HG03135 (cell line): ENCODE measurements at regions not wholly inside any gene's neighbourhood (a gene's known extent, or its start where the extent isn't known, plus 50 kb on each side); places are given as distances from the start of the nearest gene placed in this dataset.
A peak's percentile ranks its signal among the peaks of the same experiment; 100 is the strongest.

Experiments used
- ATAC-seq: cut with Tn5 transposase; IDR thresholded peaks from one replicate; pipeline ENCODE4 v1.9.1; 2021; ENCODE audit warnings: mild to moderate bottlenecking, moderate library complexity; ENCODE audit not compliant: unreplicated experiment

GRCh38 chr2:60652832-60653340, 99.4 kb upstream of the BCL11A start:
- no peak for ATAC-seq

GRCh38 chr2:60657673-60658072, 98.4 kb upstream of the PAPOLG start:
- no peak for ATAC-seq

GRCh38 chr2:60659026-60659425, 97.0 kb upstream of the PAPOLG start:
- no peak for ATAC-seq

GRCh38 chr2:60661073-60661738, 94.9 kb upstream of the PAPOLG start:
- ATAC-seq: no peak

- ATAC-seq: no peak
Measured at GRCh38 chr2:60662781-60663180, 93.3 kb upstream of the PAPOLG start.

- no peak for ATAC-seq
Measured at GRCh38 chr2:60671966-60672365, 84.1 kb upstream of the PAPOLG start.

- ATAC-seq: peak; percentile 99
Measured at GRCh38 chr2:60674524-60675165, 81.4 kb upstream of the PAPOLG start.

- ATAC-seq: no peak
Measured at GRCh38 chr2:60675301-60675700, 80.8 kb upstream of the PAPOLG start.

- no peak for ATAC-seq
Measured at GRCh38 chr2:60676706-60677330, 79.2 kb upstream of the PAPOLG start.

- no peak for ATAC-seq
Measured at GRCh38 chr2:60677356-60677755, 78.7 kb upstream of the PAPOLG start.

- no peak for ATAC-seq
Measured at GRCh38 chr2:60678551-60678950, 77.5 kb upstream of the PAPOLG start.

- no peak for ATAC-seq
Measured at GRCh38 chr2:60679036-60679780, 76.9 kb upstream of the PAPOLG start.

- ATAC-seq: no peak
Measured at GRCh38 chr2:60693551-60693950, 62.5 kb upstream of the PAPOLG start.

- ATAC-seq: no peak
Measured at GRCh38 chr2:60695793-60696192, 60.3 kb upstream of the PAPOLG start.

GRCh38 chr2:60699617-60700016, 56.5 kb upstream of the PAPOLG start:
- ATAC-seq: no peak

- no peak for ATAC-seq
Measured at GRCh38 chr2:60706021-60706420, 50.0 kb upstream of the PAPOLG start.
